ENCODE measurements at regions not wholly inside any gene's neighbourhood (a gene's known extent, or its start where the extent isn't known, plus 50 kb on each side); places are given as distances from the start of the nearest gene placed in this dataset.

- DNase-seq (peak; percentile 61), ATAC-seq (no peak)
- H3F3A ChIP-seq (ENCODE audit: low read length, unreplicated experiment): no peaks in the 10 kb centered on the region
- H3K36me3 ChIP-seq (ENCODE audit: low read depth, low read length): no peaks in the 10 kb centered on the region
- H2AFZ ChIP-seq (ENCODE audit: low read length): no peak overlapping the region
- CTCF ChIA-PET: no interaction called here
- peaks cover 10% of the 10 kb centered on the region; the same call in 1 of the 2 replicates for H3K9me3 ChIP-seq (ENCODE audit: low read length)
- no peak overlapping the region for H3K4me2 ChIP-seq (ENCODE audit: low read length)
- H4K20me1 ChIP-seq (ENCODE audit: low read length): no peaks in the 10 kb centered on the region
- H3K27me3 ChIP-seq (ENCODE audit: low read length): no peaks in the 10 kb centered on the region
- POLR2A ChIA-PET (ENCODE audit: unreplicated experiment): no interaction called here
- no peaks in the 10 kb centered on the region for H3K9me2 ChIP-seq (replicated peaks; ENCODE audit: low read length)
- H3K79me2 ChIP-seq (ENCODE audit: low read length): no peaks in the 10 kb centered on the region
- no peaks in the 10 kb centered on the region for H3K4me1 ChIP-seq (ENCODE audit: insufficient read depth, low read length)
- intact Hi-C loops (cut with micrococcal nuclease): no loop called here
- no TSS peak for BruUV-seq (replicated peaks)
- no peak overlapping the region for H3K27ac ChIP-seq (ENCODE audit: low read length)
- H3K9ac ChIP-seq (ENCODE audit: low read length): no peak overlapping the region
- TF ChIP-seq EZH2 (IDR thresholded peaks at IDR 0.05; ENCODE audit: low read length, unreplicated experiment): no peak
- TF ChIP-seq EZH2phosphoT487 (IDR thresholded peaks at IDR 0.05; ENCODE audit: borderline replicate concordance, low read length): no peak
- TF ChIP-seq, protein P1, sequence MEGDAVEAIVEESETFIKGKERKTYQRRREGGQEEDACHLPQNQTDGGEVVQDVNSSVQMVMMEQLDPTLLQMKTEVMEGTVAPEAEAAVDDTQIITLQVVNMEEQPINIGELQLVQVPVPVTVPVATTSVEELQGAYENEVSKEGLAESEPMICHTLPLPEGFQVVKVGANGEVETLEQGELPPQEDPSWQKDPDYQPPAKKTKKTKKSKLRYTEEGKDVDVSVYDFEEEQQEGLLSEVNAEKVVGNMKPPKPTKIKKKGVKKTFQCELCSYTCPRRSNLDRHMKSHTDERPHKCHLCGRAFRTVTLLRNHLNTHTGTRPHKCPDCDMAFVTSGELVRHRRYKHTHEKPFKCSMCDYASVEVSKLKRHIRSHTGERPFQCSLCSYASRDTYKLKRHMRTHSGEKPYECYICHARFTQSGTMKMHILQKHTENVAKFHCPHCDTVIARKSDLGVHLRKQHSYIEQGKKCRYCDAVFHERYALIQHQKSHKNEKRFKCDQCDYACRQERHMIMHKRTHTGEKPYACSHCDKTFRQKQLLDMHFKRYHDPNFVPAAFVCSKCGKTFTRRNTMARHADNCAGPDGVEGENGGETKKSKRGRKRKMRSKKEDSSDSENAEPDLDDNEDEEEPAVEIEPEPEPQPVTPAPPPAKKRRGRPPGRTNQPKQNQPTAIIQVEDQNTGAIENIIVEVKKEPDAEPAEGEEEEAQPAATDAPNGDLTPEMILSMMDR (conservative IDR thresholded peaks at IDR 0.05; ENCODE audit: low read depth, low read length): no peak
- no peak overlapping the region for H3K4me3 ChIP-seq (ENCODE audit: low read length)
These were observed 626.2 kb downstream of the IGSF11 start for GRCh38 chr3:118408431-118408830.

GRCh38 chr3:118412503-118412902 lies 622.1 kb downstream of the IGSF11 start:
- POLR2A ChIA-PET (ENCODE audit: unreplicated experiment): no interaction called here
- H3K9me2 ChIP-seq (replicated peaks; ENCODE audit: low read length): no peaks in the 10 kb centered on the region

GRCh38 chr3:118425272-118425837 lies 609.3 kb downstream of the IGSF11 start:
- Histone ChIP-seq H3K27ac (ENCODE audit: low read length) (no peak overlapping the region), H3K9me3 (ENCODE audit: low read length) (peaks cover 15% of the 10 kb centered on the region; the same call in 1 of the 2 replicates), H3K4me2 (ENCODE audit: low read length) (no peak overlapping the region), H2AFZ (ENCODE audit: low read length) (no peak overlapping the region), H3K4me1 (ENCODE audit: insufficient read depth, low read length) (no peaks in the 10 kb centered on the region), H3K9ac (ENCODE audit: low read length) (no peak overlapping the region), H3K36me3 (ENCODE audit: low read depth, low read length) (no peaks in the 10 kb centered on the region), H4K20me1 (ENCODE audit: low read length) (no peaks in the 10 kb centered on the region), H3K27me3 (ENCODE audit: low read length) (no peaks in the 10 kb centered on the region), H3K79me2 (ENCODE audit: low read length) (no peaks in the 10 kb centered on the region), H3K9me2 (replicated peaks; ENCODE audit: low read length) (no peaks in the 10 kb centered on the region), H3K4me3 (ENCODE audit: low read length) (no peak overlapping the region), H3F3A (ENCODE audit: low read length, unreplicated experiment) (no peaks in the 10 kb centered on the region)
- TF ChIP-seq EZH2 (IDR thresholded peaks at IDR 0.05; ENCODE audit: low read length, unreplicated experiment) (no peak), EZH2phosphoT487 (IDR thresholded peaks at IDR 0.05; ENCODE audit: borderline replicate concordance, low read length) (no peak)
- TF ChIP-seq, protein P1 (conservative IDR thresholded peaks at IDR 0.05; ENCODE audit: low read depth, low read length): no peak
- ChIA-PET POLR2A (ENCODE audit: unreplicated experiment) (no interaction called here), CTCF (no interaction called here)
- DNase-seq (peak; percentile 19), ATAC-seq (no peak)
- no TSS peak for BruUV-seq (replicated peaks)
- intact Hi-C loops (cut with micrococcal nuclease): no loop called here

More at GRCh38 chr3:118412503-118412902, 622.1 kb downstream of the IGSF11 start:
- CTCF ChIA-PET: no interaction called here
- Histone ChIP-seq H3K9me3 (ENCODE audit: low read length) (peaks cover 17% of the 10 kb centered on the region), H3F3A (ENCODE audit: low read length, unreplicated experiment) (no peaks in the 10 kb centered on the region), H3K4me3 (ENCODE audit: low read length) (no peak overlapping the region), H3K9ac (ENCODE audit: low read length) (no peak overlapping the region), H3K79me2 (ENCODE audit: low read length) (no peaks in the 10 kb centered on the region), H2AFZ (ENCODE audit: low read length) (no peak overlapping the region), H3K4me1 (ENCODE audit: insufficient read depth, low read length) (no peaks in the 10 kb centered on the region), H4K20me1 (ENCODE audit: low read length) (no peaks in the 10 kb centered on the region), H3K27me3 (ENCODE audit: low read length) (no peaks in the 10 kb centered on the region), H3K36me3 (ENCODE audit: low read depth, low read length) (no peaks in the 10 kb centered on the region), H3K27ac (ENCODE audit: low read length) (no peak overlapping the region), H3K4me2 (ENCODE audit: low read length) (no peak overlapping the region)
- no peak for DNase-seq
- ATAC-seq: no peak
- TF ChIP-seq EZH2 (IDR thresholded peaks at IDR 0.05; ENCODE audit: low read length, unreplicated experiment) (no peak), EZH2phosphoT487 (IDR thresholded peaks at IDR 0.05; ENCODE audit: borderline replicate concordance, low read length) (no peak)
- TF ChIP-seq, protein P1 (conservative IDR thresholded peaks at IDR 0.05; ENCODE audit: low read depth, low read length): no peak
- no TSS peak for BruUV-seq (replicated peaks)
- intact Hi-C loops (cut with micrococcal nuclease): no loop called here

Data from PC-3 (cell line).